SK-N-SH (cell line): ENCODE measurements at regions not wholly inside any gene's neighbourhood (a gene's known extent, or its start where the extent isn't known, plus 50 kb on each side); places are given as distances from the start of the nearest gene placed in this dataset.

Source experiments
- CTCF ChIA-PET: fragments of 300-600, 350-600 bp; formaldehyde crosslinking; extraction: SDS; loops from one replicate; lab custom pipeline; 2021; lab: Yijun Ruan, JAX
- POLR2A ChIA-PET: fragments of 350-600 bp; sonication (Branson Sonifier 250); formaldehyde crosslinking; extraction: SDS; loops from one replicate; lab custom pipeline; 2020; ENCODE audit warnings: antibody characterized with exemption, inconsistent platforms; lab: Yijun Ruan, JAX
- DNase-seq: peaks from one replicate; pipeline ENCODE4 v3.0.0; 2012
- H2AFZ ChIP-seq: fragments of 200-600 bp; sonication (generic); 2 replicates; pipeline ENCODE4 v1.8.1; 2016; ENCODE audit warnings: antibody characterized with exemption, mild to moderate bottlenecking, low read depth
- H3F3A ChIP-seq: fragments of 200-600 bp; sonication (generic); replicated peaks from 2 replicates; pipeline ENCODE3; 2016; ENCODE audit warnings: antibody characterized with exemption, mild to moderate bottlenecking; ENCODE audit not compliant: insufficient read depth
- H3K27ac ChIP-seq, 2 experiments: fragments of 200-500 bp in 1 of 2; fragments of 200-600 bp in 1 of 2; sonication (Bioruptor generic) in 1 of 2; sonication (generic), shearing (Covaris generic) in 1 of 2; 2 replicates each; pipeline versions ENCODE4 v1.5.1 to v1.6.1; 2014 to 2016; ENCODE audit warnings: low read depth in 2 of 2, inconsistent platforms in 1 of 2, low read length in 1 of 2, mild to moderate bottlenecking in 1 of 2, mixed read lengths in 1 of 2
- H3K27me3 ChIP-seq: fragments of 200-600 bp; sonication (generic), shearing (Covaris generic); 2 replicates; pipeline ENCODE4 v1.6.1; 2016; ENCODE audit warnings: mixed run types; ENCODE audit not compliant: insufficient read depth
- H3K36me3 ChIP-seq, 2 experiments: fragments of 200-500 bp in 1 of 2; fragments of 200-600 bp in 1 of 2; sonication (Bioruptor generic) in 1 of 2; sonication (generic) in 1 of 2; replicated peaks in 1 of 2; 2 replicates each; pipeline versions ENCODE3 to v1.5.1; 2014 to 2016; ENCODE audit warnings: low read length in 1 of 2, mild to moderate bottlenecking in 1 of 2; ENCODE audit not compliant: insufficient read depth in 2 of 2, control insufficient read depth in 1 of 2
- H3K4me1 ChIP-seq, 2 experiments: fragments of 200-500 bp in 1 of 2; fragments of 200-600 bp in 1 of 2; sonication (Bioruptor generic) in 1 of 2; sonication (generic), shearing (Covaris generic) in 1 of 2; 2 replicates each; pipeline versions ENCODE4 v1.5.1 to v1.6.1; 2014 to 2016; ENCODE audit warnings: low read depth in 1 of 2, low read length in 1 of 2, mixed run types in 1 of 2; ENCODE audit not compliant: insufficient read depth in 2 of 2, control insufficient read depth in 1 of 2
- H3K4me2 ChIP-seq: fragments of 200-600 bp; sonication (generic), shearing (Covaris generic); 2 replicates; pipeline ENCODE4 v1.6.1; 2017; ENCODE audit warnings: mixed run types
- H3K4me3 ChIP-seq, 2 experiments: fragments of 200-500 bp in 1 of 2; fragments of 200-600 bp in 1 of 2; sonication (Bioruptor generic) in 1 of 2; sonication (generic), shearing (Covaris generic) in 1 of 2; 2 replicates each; pipeline versions ENCODE4 v1.5.1 to v1.8.1; 2014 to 2016; ENCODE audit warnings: low read depth in 2 of 2, inconsistent platforms in 1 of 2, low read length in 1 of 2, mild to moderate bottlenecking in 1 of 2, mixed read lengths in 1 of 2, moderate library complexity in 1 of 2
- H3K79me2 ChIP-seq: fragments of 200-600 bp; sonication (generic); 2 replicates; pipeline ENCODE4 v1.8.1; 2017; ENCODE audit warnings: mild to moderate bottlenecking; ENCODE audit not compliant: insufficient read depth
- H3K9ac ChIP-seq: fragments of 200-600 bp; sonication (generic); 2 replicates; pipeline ENCODE4 v1.6.1; 2017; ENCODE audit warnings: mixed run types
- H3K9me2 ChIP-seq: fragments of 200-600 bp; sonication (generic); 2 replicates; pipeline ENCODE4 v1.6.1; 2017; ENCODE audit warnings: mixed run types
- H3K9me3 ChIP-seq: fragments of 200-600 bp; sonication (generic); 2 replicates; pipeline ENCODE4 v1.6.1; 2017; ENCODE audit warnings: mixed run types, mild to moderate bottlenecking, moderate library complexity
- H4K20me1 ChIP-seq: fragments of 200-600 bp; sonication (generic); 2 replicates; pipeline ENCODE4 v1.6.1; 2017; ENCODE audit warnings: mild to moderate bottlenecking, mixed run types; ENCODE audit not compliant: insufficient read depth
- CHD2 ChIP-seq: fragments of 150-350 bp; IDR thresholded peaks from 2 replicates; pipeline ENCODE4 v1.6.1; 2018; ENCODE audit warnings: low read length; ENCODE audit not compliant: partially characterized antibody
- CTCF ChIP-seq: fragments of 200-600 bp; sonication (generic); IDR thresholded peaks from 2 replicates; pipeline ENCODE4 v1.6.1; 2017; ENCODE audit warnings: antibody characterized with exemption, mild to moderate bottlenecking, moderate library complexity
- GATA2 ChIP-seq: sonication (generic); formaldehyde crosslinking; IDR thresholded peaks from 2 replicates; pipeline ENCODE4 v1.5.0; 2020; ENCODE audit warnings: mild to moderate bottlenecking, missing genetic modification reagents
- RXRA ChIP-seq: IDR thresholded peaks from 2 replicates; pipeline ENCODE4 v1.4.0; 2012; ENCODE audit warnings: low read depth, mild to moderate bottlenecking, borderline replicate concordance
- USF1 ChIP-seq: IDR thresholded peaks from 2 replicates; pipeline ENCODE4 v1.4.0; 2012; ENCODE audit warnings: low read depth, borderline replicate concordance
- USF2 ChIP-seq: fragments of 150-350 bp; IDR thresholded peaks from 2 replicates; pipeline ENCODE4 v1.6.1; 2017; ENCODE audit warnings: antibody characterized with exemption, low read length, low read depth, borderline replicate concordance
- WGBS: methylation state at CpG from one replicate; pipeline ENCODE4 v1.1.6; 2017; ENCODE audit warnings: low lambda C conversion rate; 5-methylcytosine and 5-hydroxymethylcytosine counted together

GRCh38 chr4:162865102-162865501, 301.6 kb downstream of the NAF1 start:
- CTCF ChIA-PET = interaction anchor here (1.1 kb wide), 1 partner anchor 14 kb away, joined by 3 read pairs; no protein-coding TSS in a partner anchor
- no peak overlapping the region for H3K4me3 ChIP-seq
- no peaks in the 10 kb centered on the region for H3K4me1 ChIP-seq
- H3K4me2 ChIP-seq = no peak overlapping the region
- no peaks in the 10 kb centered on the region for H3K9me3 ChIP-seq
- H3K9ac ChIP-seq = no peak overlapping the region
- TF ChIP-seq USF1 (no peak), CTCF (peak; percentile 9; the same call in 1 of the 2 replicates), GATA2 (CRISPR knock-in tag) (no peak)
- H3K79me2 ChIP-seq = no peaks in the 10 kb centered on the region
- WGBS = 20% methylated on average over 2 of the region's 2 CpGs
- POLR2A ChIA-PET = no interaction called here
- H2AFZ ChIP-seq = no peak overlapping the region
- no peak for DNase-seq
- H3K27ac ChIP-seq = no peak overlapping the region
- no peaks in the 10 kb centered on the region for H3K36me3 ChIP-seq
- H3K27me3 ChIP-seq = no peaks in the 10 kb centered on the region
- no peaks in the 10 kb centered on the region for H3F3A ChIP-seq
- no peaks in the 10 kb centered on the region for H3K9me2 ChIP-seq
- no peaks in the 10 kb centered on the region for H4K20me1 ChIP-seq

- Histone ChIP-seq H3K27ac (no peak overlapping the region), H3K4me3 (no peak overlapping the region), H3K9me2 (no peaks in the 10 kb centered on the region), H3K9ac (no peak overlapping the region)
- TF ChIP-seq RXRA = no peak
- TF ChIP-seq CHD2 = no peak
- TF ChIP-seq USF2 = no peak
- TF ChIP-seq CTCF = no peak
- TF ChIP-seq, all 33 proteins: peak for 0
- Histone ChIP-seq H3K4me1 (no peaks in the 10 kb centered on the region), H3K27me3 (no peaks in the 10 kb centered on the region; the same call in 1 of the 2 replicates), H3K36me3 (no peaks in the 10 kb centered on the region), H3K79me2 (no peaks in the 10 kb centered on the region), H3K9me3 (no peaks in the 10 kb centered on the region), H3K4me2 (no peak overlapping the region), H4K20me1 (no peaks in the 10 kb centered on the region), H2AFZ (no peak overlapping the region), H3F3A (no peaks in the 10 kb centered on the region)
- no peak for DNase-seq
- 13% methylated on average over 3 of the region's 3 CpGs for WGBS
- CTCF ChIA-PET = no interaction called here
- POLR2A ChIA-PET = no interaction called here
These were observed 312.9 kb downstream of the NAF1 start for GRCh38 chr4:162853788-162854187.
